NB4 (cell line): ENCODE measurements at regions not wholly inside any gene's neighbourhood (a gene's known extent, or its start where the extent isn't known, plus 50 kb on each side); places are given as distances from the start of the nearest gene placed in this dataset.

Source experiments
- CTCF ChIP-seq: IDR thresholded peaks from one replicate; pipeline ENCODE4 v1.5.1; 2012; ENCODE audit warnings: low read depth, low read length
- MAX ChIP-seq: IDR thresholded peaks from 2 replicates; pipeline ENCODE4 v1.6.1; 2011; ENCODE audit warnings: low read depth, low read length
- POLR2A ChIP-seq: IDR thresholded peaks from 2 replicates; pipeline ENCODE4 v1.6.1; 2011; ENCODE audit warnings: mild to moderate bottlenecking; ENCODE audit not compliant: insufficient read length; ENCODE audit errors: extremely low read depth

GRCh38 chr1:221994939-221995338, 253.1 kb upstream of the DUSP10 start:
- TF ChIP-seq CTCF: no peak
- no peak for TF ChIP-seq POLR2A
- TF ChIP-seq MAX: no peak
